Suprapubic skin (tissue), 4 donors: ENCODE measurements at regions not wholly inside any gene's neighbourhood (a gene's known extent, or its start where the extent isn't known, plus 50 kb on each side); places are given as distances from the start of the nearest gene placed in this dataset.
A peak's percentile ranks its signal among the peaks of the same experiment; 100 is the strongest.

ENCODE experiments used
- DNase-seq, 2 donors: peaks; one replicate each; pipeline ENCODE4 v3.0.0-alpha.2; 2019; ENCODE audit warnings: low spot score in 2 of 2
- H3K27ac ChIP-seq: fragments of 200-600 bp; sonication (generic); one replicate; pipeline ENCODE4 v1.5.1; 2019
- H3K27me3 ChIP-seq: fragments of 200-600 bp; sonication (generic); one replicate; pipeline ENCODE4 v1.5.1; 2019
- H3K36me3 ChIP-seq: fragments of 200-600 bp; sonication (generic); one replicate; pipeline ENCODE4 v1.5.1; 2019
- H3K4me1 ChIP-seq: fragments of 200-600 bp; sonication (generic); one replicate; pipeline ENCODE4 v1.5.1; 2019
- H3K4me3 ChIP-seq: fragments of 200-600 bp; sonication (generic); one replicate; pipeline ENCODE4 v1.5.1; 2019; ENCODE audit warnings: mild to moderate bottlenecking
- H3K9me3 ChIP-seq: fragments of 200-600 bp; sonication (generic); one replicate; pipeline ENCODE4 v1.5.1; 2019
- CTCF ChIP-seq, 2 donors: fragments of 200-600 bp in 1 of 2; fragments of 450-650 bp in 1 of 2; sonication (generic) in 1 of 2; IDR thresholded peaks; one replicate each; pipeline ENCODE4 v1.5.1; 2016 to 2019; ENCODE audit warnings: antibody characterized with exemption in 2 of 2, mild to moderate bottlenecking in 1 of 2, moderate library complexity in 1 of 2
- EP300 ChIP-seq: sonication (generic); formaldehyde crosslinking; IDR thresholded peaks from one replicate; pipeline ENCODE4 v1.6.1; 2017; ENCODE audit warnings: antibody characterized with exemption
- POLR2A ChIP-seq, 2 donors: fragments of 450-650 bp; IDR thresholded peaks; one replicate each; pipeline ENCODE4 v1.6.1; 2017; ENCODE audit warnings: antibody characterized with exemption in 2 of 2, mild to moderate bottlenecking in 2 of 2, moderate library complexity in 2 of 2
- POLR2AphosphoS5 ChIP-seq, 3 donors: sonication (generic); formaldehyde crosslinking; IDR thresholded peaks; one replicate each; pipeline ENCODE4 v1.6.1; 2017; ENCODE audit warnings: antibody characterized with exemption in 3 of 3
- WGBS: methylation state at CpG from one replicate; pipeline ENCODE4 v1.1.5; 2018; 5-methylcytosine and 5-hydroxymethylcytosine counted together

- no peaks in the 10 kb centered on the region for H3K36me3 ChIP-seq
- peaks cover 23% of the 10 kb centered on the region for H3K4me1 ChIP-seq
- peak overlapping the region; percentile 9 for H3K27ac ChIP-seq
- WGBS: 2% methylated on average over 25 of the region's 26 CpGs
- H3K27me3 ChIP-seq: no peaks in the 10 kb centered on the region
- peak overlapping the region; percentile 62 for H3K4me3 ChIP-seq
- TF ChIP-seq CTCF (IDR thresholded peaks at IDR 0.05): no peak
- DNase-seq: peak in 1 of 2 donors; percentile 70
- no peaks in the 10 kb centered on the region for H3K9me3 ChIP-seq
Measured at GRCh38 chr7:112938863-112939573, 147.6 kb downstream of the GPR85 start.

GRCh38 chr7:112937651-112938415 lies 147.6 kb upstream of the TMEM168 start:
- Histone ChIP-seq H3K27me3 (no peaks in the 10 kb centered on the region), H3K36me3 (no peaks in the 10 kb centered on the region), H3K4me3 (peak overlapping the region; percentile 62), H3K27ac (no peak overlapping the region), H3K9me3 (no peaks in the 10 kb centered on the region), H3K4me1 (peaks cover 23% of the 10 kb centered on the region)
- WGBS: 69% methylated on average over 3 of the region's 3 CpGs
- TF ChIP-seq CTCF (IDR thresholded peaks at IDR 0.05) (no peak), POLR2AphosphoS5 (IDR thresholded peaks at IDR 0.05) (no peak), POLR2A (IDR thresholded peaks at IDR 0.05) (no peak), EP300 (no peak)
- no peak for DNase-seq

- Histone ChIP-seq H3K27me3 (no peaks in the 10 kb centered on the region), H3K27ac (no peak overlapping the region), H3K9me3 (no peaks in the 10 kb centered on the region), H3K4me1 (peaks cover 19% of the 10 kb centered on the region), H3K4me3 (no peak overlapping the region), H3K36me3 (no peaks in the 10 kb centered on the region)
- TF ChIP-seq EP300: no peak
- no peak for TF ChIP-seq POLR2A (IDR thresholded peaks at IDR 0.05)
- no peak for TF ChIP-seq CTCF (IDR thresholded peaks at IDR 0.05)
- TF ChIP-seq POLR2AphosphoS5 (IDR thresholded peaks at IDR 0.05): no peak
- 92% methylated on average over 3 of the region's 3 CpGs for WGBS
- no peak for DNase-seq
Measured at GRCh38 chr7:112933598-112933997, 143.4 kb upstream of the TMEM168 start.

- DNase-seq: no peak
- H3K4me3 ChIP-seq: no peak overlapping the region
- no peaks in the 10 kb centered on the region for H3K36me3 ChIP-seq
- 59% methylated on average over 2 of the region's 2 CpGs for WGBS
- H3K9me3 ChIP-seq: no peaks in the 10 kb centered on the region
- no peak overlapping the region for H3K27ac ChIP-seq
- peaks cover 5% of the 10 kb centered on the region for H3K4me1 ChIP-seq
- TF ChIP-seq POLR2AphosphoS5 (IDR thresholded peaks at IDR 0.05) (no peak), CTCF (IDR thresholded peaks at IDR 0.05) (no peak), POLR2A (IDR thresholded peaks at IDR 0.05) (no peak), EP300 (no peak)
- H3K27me3 ChIP-seq: no peaks in the 10 kb centered on the region
Measured at GRCh38 chr7:112930787-112931186, 140.6 kb upstream of the TMEM168 start.

GRCh38 chr7:112929421-112929820 lies 139.2 kb upstream of the TMEM168 start:
- DNase-seq: no peak
- Histone ChIP-seq H3K4me1 (peaks cover 5% of the 10 kb centered on the region), H3K4me3 (no peak overlapping the region), H3K36me3 (no peaks in the 10 kb centered on the region), H3K27me3 (no peaks in the 10 kb centered on the region), H3K9me3 (no peaks in the 10 kb centered on the region), H3K27ac (no peak overlapping the region)
- WGBS: 93% methylated on average over 3 of the region's 3 CpGs
- TF ChIP-seq POLR2A (IDR thresholded peaks at IDR 0.05): no peak
- no peak for TF ChIP-seq POLR2AphosphoS5 (IDR thresholded peaks at IDR 0.05)
- TF ChIP-seq EP300: no peak
- no peak for TF ChIP-seq CTCF (IDR thresholded peaks at IDR 0.05)
